Keratinocyte (primary cell): ENCODE measurements at regions not wholly inside any gene's neighbourhood (a gene's known extent, or its start where the extent isn't known, plus 50 kb on each side); places are given as distances from the start of the nearest gene placed in this dataset.

Experiments used
- DNase-seq: peaks from one replicate; pipeline ENCODE4 v3.0.0-alpha.2; 2011; ENCODE audit warnings: low read depth, missing footprints, low spot score
- FAIRE-seq: peaks from 2 replicates; lab custom pipeline; 2011; peaks lifted over from hg19 to GRCh38; lab: Jason Lieb, UNC
- H2AFZ ChIP-seq: 2 replicates; pipeline ENCODE4 v1.6.0; 2012; ENCODE audit warnings: low read length, control low read depth, inconsistent platforms; ENCODE audit not compliant: control insufficient read depth
- H3K27ac ChIP-seq: 2 replicates; pipeline ENCODE4 v1.5.1; 2011; ENCODE audit warnings: low read length; ENCODE audit not compliant: control insufficient read depth, insufficient read depth
- H3K27me3 ChIP-seq: 3 replicates; pipeline ENCODE4 v1.6.0; 2011; ENCODE audit warnings: low read length; ENCODE audit not compliant: control insufficient read depth, insufficient read depth; ENCODE audit errors: extremely low read depth
- H3K36me3 ChIP-seq, 2 experiments: 2 replicates in 1 of 2; 3 replicates in 1 of 2; pipeline ENCODE4 v1.5.1; 2011; ENCODE audit warnings: low read length in 2 of 2, mild to moderate bottlenecking in 1 of 2; ENCODE audit not compliant: control insufficient read depth in 2 of 2, insufficient read depth in 2 of 2; ENCODE audit errors: extremely low read depth in 1 of 2
- H3K4me1 ChIP-seq: 3 replicates; pipeline ENCODE4 v1.5.1; 2011; ENCODE audit warnings: low read length; ENCODE audit not compliant: control insufficient read depth, insufficient read depth; ENCODE audit errors: extremely low read depth
- H3K4me2 ChIP-seq: 3 replicates; pipeline ENCODE4 v1.6.0; 2011; ENCODE audit warnings: low read depth, low read length; ENCODE audit not compliant: control insufficient read depth, insufficient read depth; ENCODE audit errors: extremely low read depth
- H3K4me3 ChIP-seq, 3 experiments: fragments of 200-600 bp in 1 of 3; sonication (generic) in 1 of 3; 2 replicates in 2 of 3; 3 replicates in 1 of 3; pipeline ENCODE4 v1.5.1; 2011 to 2016; ENCODE audit warnings: low read length in 3 of 3, mild to moderate bottlenecking in 3 of 3, control low read depth in 2 of 3, inconsistent platforms in 1 of 3, low read depth in 1 of 3, mixed read lengths in 1 of 3, mixed run types in 1 of 3, moderate library complexity in 1 of 3; ENCODE audit not compliant: control insufficient read depth in 2 of 3, insufficient read depth in 2 of 3; ENCODE audit errors: extremely low read depth in 1 of 3
- H3K79me2 ChIP-seq: 2 replicates; pipeline ENCODE4 v1.6.0; 2012; ENCODE audit warnings: low read length; ENCODE audit not compliant: control insufficient read depth, insufficient read depth
- H3K9ac ChIP-seq: 3 replicates; pipeline ENCODE4 v1.6.0; 2011; ENCODE audit warnings: low read length; ENCODE audit not compliant: control insufficient read depth, insufficient read depth; ENCODE audit errors: extremely low read depth
- H3K9me1 ChIP-seq: 3 replicates; pipeline ENCODE4 v1.6.0; 2011; ENCODE audit warnings: low read length; ENCODE audit not compliant: control insufficient read depth, insufficient read depth; ENCODE audit errors: extremely low read depth
- H3K9me3 ChIP-seq: 2 replicates; pipeline ENCODE4 v1.5.1; 2012; ENCODE audit warnings: low read depth, low read length; ENCODE audit not compliant: control insufficient read depth
- H4K20me1 ChIP-seq: 3 replicates; pipeline ENCODE4 v1.6.0; 2011; ENCODE audit warnings: low read length; ENCODE audit not compliant: control insufficient read depth, insufficient read depth; ENCODE audit errors: extremely low read depth
- CTCF ChIP-seq, 3 experiments: IDR thresholded peaks in 1 of 3; conservative IDR thresholded peaks in 1 of 3; optimal IDR thresholded peaks in 1 of 3; 2 replicates in 2 of 3; 3 replicates in 1 of 3; pipeline versions ENCODE3 to v1.5.1; 2011; ENCODE audit warnings: low read length in 3 of 3, mild to moderate bottlenecking in 3 of 3, moderate library complexity in 2 of 3, control low read depth in 1 of 3, inconsistent platforms in 1 of 3; ENCODE audit not compliant: insufficient read depth in 2 of 3; ENCODE audit errors: extremely low read depth in 1 of 3
- EZH2 ChIP-seq: IDR thresholded peaks from one replicate; pipeline ENCODE4 v1.6.1; 2012; ENCODE audit warnings: inconsistent platforms, mild to moderate bottlenecking, low read length, moderate library complexity
- dilution Hi-C: fragments of 300-500 bp; cut with MboI; formaldehyde crosslinking; loops from one replicate; pipeline ENCODE4 v1.7.0; 2020; ENCODE audit warnings: low sequenced_read_pairs; ENCODE audit not compliant: extremely low pct_ligation_motif_present

GRCh38 chr3:42020684-42021307 lies 58.9 kb upstream of the ULK4 start:
- Histone ChIP-seq H3K9me1 (no peaks in the 10 kb centered on the region), H3K9me3 (no peaks in the 10 kb centered on the region), H3K9ac (peak overlapping the region; percentile 60), H4K20me1 (no peaks in the 10 kb centered on the region), H3K4me1 (peaks cover 58% of the 10 kb centered on the region), H3K4me3 (peak overlapping the region in 2 of 3 experiments; percentile 49 to 52), H3K27ac (peak overlapping the region; percentile 89), H3K36me3 (no peaks in the 10 kb centered on the region), H3K79me2 (peaks cover 88% of the 10 kb centered on the region), H2AFZ (no peak overlapping the region), H3K4me2 (peak overlapping the region; percentile 88), H3K27me3 (no peaks in the 10 kb centered on the region)
- DNase-seq (no peak), FAIRE-seq (peak; percentile 76)
- dilution Hi-C loops: no loop called here
- no peak for TF ChIP-seq CTCF (optimal IDR thresholded peaks at IDR 0.05 in 1 of 3, IDR thresholded peaks at IDR 0.05 in 1 of 3, conservative IDR thresholded peaks at IDR 0.05 in 1 of 3; ENCODE audit: extremely low read depth in 1 of 3, insufficient read depth in 2 of 3, low read length in 3 of 3)
- no peak for TF ChIP-seq EZH2

GRCh38 chr3:42019953-42020260 lies 58.0 kb upstream of the ULK4 start:
- H3K4me2 ChIP-seq: peak overlapping the region; percentile 88
- H3K4me3 ChIP-seq: no peak overlapping the region
- H4K20me1 ChIP-seq: no peaks in the 10 kb centered on the region
- H3K79me2 ChIP-seq: peaks cover 94% of the 10 kb centered on the region
- DNase-seq (no peak), FAIRE-seq (no peak)
- no peak for TF ChIP-seq EZH2
- no peak for TF ChIP-seq CTCF (optimal IDR thresholded peaks at IDR 0.05 in 1 of 3, IDR thresholded peaks at IDR 0.05 in 1 of 3, conservative IDR thresholded peaks at IDR 0.05 in 1 of 3; ENCODE audit: extremely low read depth in 1 of 3, insufficient read depth in 2 of 3, low read length in 3 of 3)
- H3K9ac ChIP-seq: no peak overlapping the region
- no peaks in the 10 kb centered on the region for H3K27me3 ChIP-seq
- peaks cover 53% of the 10 kb centered on the region for H3K4me1 ChIP-seq
- H3K36me3 ChIP-seq: no peaks in the 10 kb centered on the region
- H3K9me3 ChIP-seq: no peaks in the 10 kb centered on the region
- H2AFZ ChIP-seq: no peak overlapping the region
- dilution Hi-C loops: no loop called here
- no peaks in the 10 kb centered on the region for H3K9me1 ChIP-seq
- peak overlapping the region; percentile 89 for H3K27ac ChIP-seq
